ENCODE measurements at regions not wholly inside any gene's neighbourhood (a gene's known extent, or its start where the extent isn't known, plus 50 kb on each side); places are given as distances from the start of the nearest gene placed in this dataset.
"Not testable (repeated sequence)": the region's sequence is repeated elsewhere in the genome, so short reads cannot be mapped to it uniquely, and the experiment has no call there.

DNA sequence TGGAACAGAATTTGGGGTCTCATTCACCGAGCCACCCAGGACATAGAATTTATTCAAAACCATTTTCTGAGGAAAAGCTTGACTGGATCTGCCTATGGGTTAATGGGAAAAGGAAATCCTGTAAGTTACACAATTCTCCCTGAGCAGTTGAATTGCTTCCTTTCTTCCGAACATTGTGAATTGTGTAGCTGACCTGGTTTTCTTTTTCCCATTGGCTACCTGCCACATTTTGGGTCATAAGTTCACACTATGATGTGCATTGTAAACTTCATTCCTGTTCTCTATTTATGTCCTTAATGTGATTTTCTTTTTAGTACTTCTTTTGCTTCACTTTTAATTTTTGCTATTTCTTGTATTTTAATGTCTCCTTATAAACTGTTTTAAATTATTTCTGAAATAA lies 386.0 kb upstream of the LRRC3B start:
- no peaks in the 10 kb centered on the region for H3K79me2 ChIP-seq (ENCODE audit: control insufficient read depth, insufficient read depth, low read length)
- H2BK15ac ChIP-seq (replicated peaks; ENCODE audit: low read depth) = no peak overlapping the region
- no peak overlapping the region for H3K27ac ChIP-seq (ENCODE audit: low read depth, low read length)
- no peaks in the 10 kb centered on the region for H3K4me1 ChIP-seq (ENCODE audit: control insufficient read depth, low read depth, low read length)
- H2BK120ac ChIP-seq (ENCODE audit: low read depth, low read length) = no peak overlapping the region
- no peak overlapping the region for H2AK5ac ChIP-seq (ENCODE audit: low read length)
- no peaks in the 10 kb centered on the region for H3K27me3 ChIP-seq (ENCODE audit: insufficient read depth, low read length, poor library complexity)
- H3K4ac ChIP-seq (ENCODE audit: low read depth, low read length) = no peak overlapping the region
- WGBS (ENCODE audit: extremely low coverage, insufficient coverage, low lambda C conversion rate) = no CpG with 5 or more reads among the region's 2 CpGs
- no peaks in the 10 kb centered on the region for H3K79me1 ChIP-seq (ENCODE audit: low read length)
- no peak overlapping the region for H2BK5ac ChIP-seq (ENCODE audit: low read length)
- H3K56ac ChIP-seq (ENCODE audit: low read length) = no peak overlapping the region
- no peak overlapping the region for H3K23ac ChIP-seq (ENCODE audit: low read length)
- H3K4me3 ChIP-seq (ENCODE audit: low read length) = no peak overlapping the region
- DNase-seq = no peak
- H3K4me2 ChIP-seq (ENCODE audit: low read length) = no peak overlapping the region
- H4K8ac ChIP-seq (ENCODE audit: low read depth, low read length) = no peak overlapping the region
- no peak overlapping the region for H4K5ac ChIP-seq (ENCODE audit: low read length)
- no peaks in the 10 kb centered on the region for H3K36me3 ChIP-seq (ENCODE audit: control insufficient read depth, insufficient read depth, low read length)
- no peak overlapping the region for H3K18ac ChIP-seq (ENCODE audit: low read length)
- H3K9ac ChIP-seq (ENCODE audit: low read length) = no peak overlapping the region

DNA sequence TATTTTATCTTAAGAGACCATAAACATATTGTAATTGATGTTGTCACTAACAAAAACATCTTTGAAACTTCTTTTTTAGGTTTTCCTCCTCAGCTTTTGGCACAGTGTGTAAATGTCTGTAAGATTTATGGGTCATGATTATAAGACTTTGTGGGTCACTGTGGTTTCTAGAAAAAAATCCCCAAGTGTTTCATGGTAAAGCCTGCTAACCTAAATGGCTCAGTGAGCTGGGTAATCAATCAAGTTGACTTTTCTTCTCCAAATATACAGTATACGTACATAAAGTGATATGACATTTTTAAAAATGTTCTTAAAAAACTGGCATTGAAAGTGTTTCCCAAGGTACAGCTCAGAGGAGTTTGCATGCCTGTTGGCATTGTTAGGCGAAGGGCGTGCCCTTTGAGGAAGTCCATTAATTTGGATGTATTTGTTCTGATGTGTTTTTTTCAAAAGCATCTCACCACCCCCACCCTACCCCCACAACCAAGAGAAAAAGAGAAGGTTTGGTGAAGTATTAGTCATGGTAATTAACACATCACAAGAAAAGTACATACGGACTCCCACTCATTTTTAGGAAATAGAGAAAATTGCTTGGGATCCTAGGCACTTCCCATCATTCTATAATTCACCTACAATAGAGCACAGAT lies 385.4 kb upstream of the LRRC3B start:
- Histone ChIP-seq H3K4ac (ENCODE audit: low read depth, low read length) (no peak overlapping the region), H3K27ac (ENCODE audit: low read depth, low read length) (no peak overlapping the region), H3K4me2 (ENCODE audit: low read length) (no peak overlapping the region), H2AK5ac (ENCODE audit: low read length) (no peak overlapping the region), H3K4me1 (ENCODE audit: control insufficient read depth, low read depth, low read length) (no peaks in the 10 kb centered on the region), H2BK5ac (ENCODE audit: low read length) (no peak overlapping the region), H2BK120ac (ENCODE audit: low read depth, low read length) (no peak overlapping the region), H4K5ac (ENCODE audit: low read length) (no peak overlapping the region), H3K4me3 (ENCODE audit: low read length) (no peak overlapping the region), H3K27me3 (ENCODE audit: insufficient read depth, low read length, poor library complexity) (no peaks in the 10 kb centered on the region), H3K56ac (ENCODE audit: low read length) (no peak overlapping the region), H3K9ac (ENCODE audit: low read length) (no peak overlapping the region), H3K79me2 (ENCODE audit: control insufficient read depth, insufficient read depth, low read length) (no peaks in the 10 kb centered on the region), H3K23ac (ENCODE audit: low read length) (no peak overlapping the region), H3K36me3 (ENCODE audit: control insufficient read depth, insufficient read depth, low read length) (no peaks in the 10 kb centered on the region), H3K18ac (ENCODE audit: low read length) (no peak overlapping the region), H2BK15ac (replicated peaks; ENCODE audit: low read depth) (no peak overlapping the region), H3K79me1 (ENCODE audit: low read length) (no peaks in the 10 kb centered on the region), H4K8ac (ENCODE audit: low read depth, low read length) (no peak overlapping the region)
- DNase-seq = no peak
- WGBS (ENCODE audit: extremely low coverage, insufficient coverage, low lambda C conversion rate) = no CpG with 5 or more reads among the region's 4 CpGs

DNA sequence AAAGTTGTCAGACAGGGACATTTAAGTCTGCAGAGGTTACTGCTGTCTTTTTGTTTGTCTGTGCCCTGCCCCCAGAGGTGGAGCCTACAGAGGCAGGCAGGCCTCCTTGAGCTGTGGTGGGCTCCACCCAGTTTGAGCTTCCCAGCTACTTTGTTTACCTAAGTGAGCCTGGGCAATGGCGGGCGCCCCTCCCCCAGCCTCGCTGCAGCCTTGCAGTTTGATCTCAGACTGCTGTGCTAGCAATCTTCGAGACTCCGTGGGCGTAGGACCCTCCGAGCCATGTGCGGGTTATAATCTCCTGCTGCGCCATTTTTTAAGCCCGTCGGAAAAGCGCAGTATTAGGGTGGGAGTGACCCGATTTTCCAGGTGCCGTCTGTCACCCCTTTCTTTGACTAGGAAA lies 378.0 kb upstream of the LRRC3B start:
- not testable (repeated sequence) for H3K18ac ChIP-seq (ENCODE audit: low read length); H3K4ac ChIP-seq (ENCODE audit: low read depth, low read length); H3K4me2 ChIP-seq (ENCODE audit: low read length); H3K79me2 ChIP-seq (ENCODE audit: control insufficient read depth, insufficient read depth, low read length); H4K8ac ChIP-seq (ENCODE audit: low read depth, low read length); H3K23ac ChIP-seq (ENCODE audit: low read length); H3K36me3 ChIP-seq (ENCODE audit: control insufficient read depth, insufficient read depth, low read length); H3K27me3 ChIP-seq (ENCODE audit: insufficient read depth, low read length, poor library complexity); H3K9ac ChIP-seq (ENCODE audit: low read length); H3K79me1 ChIP-seq (ENCODE audit: low read length); H3K56ac ChIP-seq (ENCODE audit: low read length); H2BK15ac ChIP-seq (replicated peaks; ENCODE audit: low read depth); DNase-seq; H4K5ac ChIP-seq (ENCODE audit: low read length); H2BK120ac ChIP-seq (ENCODE audit: low read depth, low read length); H3K27ac ChIP-seq (ENCODE audit: low read depth, low read length); H3K4me1 ChIP-seq (ENCODE audit: control insufficient read depth, low read depth, low read length); H2AK5ac ChIP-seq (ENCODE audit: low read length); H3K4me3 ChIP-seq (ENCODE audit: low read length); H2BK5ac ChIP-seq (ENCODE audit: low read length)
- WGBS (ENCODE audit: extremely low coverage, insufficient coverage, low lambda C conversion rate) = no CpG with 5 or more reads among the region's 14 CpGs

DNA sequence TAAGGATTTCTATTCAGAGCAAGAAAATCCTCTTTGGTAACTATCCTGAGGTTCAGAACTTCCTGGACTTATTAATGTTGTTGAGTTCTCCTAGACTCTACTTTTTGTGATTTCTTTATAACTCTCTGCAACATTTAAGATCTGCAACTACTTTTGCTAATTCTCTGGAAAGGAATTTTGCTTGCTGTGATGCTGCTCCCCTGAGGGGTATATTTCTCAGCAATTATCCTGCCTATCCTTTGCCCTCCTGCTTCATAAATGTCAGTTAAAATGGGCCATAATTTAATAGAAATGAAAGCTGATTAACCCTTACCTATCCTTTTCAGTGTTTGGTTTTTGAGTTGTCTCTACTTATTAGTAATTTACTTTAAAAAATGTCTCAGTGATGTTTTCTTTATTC lies 377.3 kb upstream of the LRRC3B start:
- Histone ChIP-seq H3K4me2 (ENCODE audit: low read length) (no peak overlapping the region), H3K27me3 (ENCODE audit: insufficient read depth, low read length, poor library complexity) (no peaks in the 10 kb centered on the region), H2BK5ac (ENCODE audit: low read length) (no peak overlapping the region), H3K18ac (ENCODE audit: low read length) (no peak overlapping the region), H3K79me2 (ENCODE audit: control insufficient read depth, insufficient read depth, low read length) (no peaks in the 10 kb centered on the region), H2AK5ac (ENCODE audit: low read length) (no peak overlapping the region), H3K56ac (ENCODE audit: low read length) (no peak overlapping the region), H4K5ac (ENCODE audit: low read length) (no peak overlapping the region), H3K4me1 (ENCODE audit: control insufficient read depth, low read depth, low read length) (no peaks in the 10 kb centered on the region), H3K9ac (ENCODE audit: low read length) (no peak overlapping the region), H3K36me3 (ENCODE audit: control insufficient read depth, insufficient read depth, low read length) (no peaks in the 10 kb centered on the region), H3K4me3 (ENCODE audit: low read length) (no peak overlapping the region), H3K79me1 (ENCODE audit: low read length) (no peaks in the 10 kb centered on the region), H3K4ac (ENCODE audit: low read depth, low read length) (no peak overlapping the region), H2BK120ac (ENCODE audit: low read depth, low read length) (no peak overlapping the region), H3K23ac (ENCODE audit: low read length) (no peak overlapping the region), H4K8ac (ENCODE audit: low read depth, low read length) (no peak overlapping the region), H3K27ac (ENCODE audit: low read depth, low read length) (no peak overlapping the region), H2BK15ac (replicated peaks; ENCODE audit: low read depth) (no peak overlapping the region)
- no peak for DNase-seq

DNA sequence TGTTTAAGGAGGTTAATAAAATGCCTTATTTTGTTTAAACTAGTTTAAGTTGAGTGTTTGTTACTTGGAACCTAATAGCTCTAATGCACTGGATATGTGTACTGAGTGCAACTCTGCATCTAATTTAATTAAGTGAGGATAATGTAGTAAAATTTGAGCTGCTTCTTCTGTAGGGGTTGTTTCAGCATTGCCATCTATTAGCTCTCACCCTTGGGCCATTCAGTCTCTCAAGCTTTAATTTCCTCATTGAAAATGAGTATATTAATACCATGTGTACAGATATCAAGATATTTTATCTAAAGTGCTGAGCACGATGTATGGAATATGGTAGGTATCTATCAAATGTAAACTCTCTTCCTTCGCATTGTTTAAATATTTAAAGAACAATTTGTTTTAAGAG lies 375.7 kb upstream of the LRRC3B start:
- DNase-seq = no peak
- H3K79me1 ChIP-seq (ENCODE audit: low read length) = no peaks in the 10 kb centered on the region
- H2BK120ac ChIP-seq (ENCODE audit: low read depth, low read length) = no peak overlapping the region
- H2AK5ac ChIP-seq (ENCODE audit: low read length) = no peak overlapping the region
- no peak overlapping the region for H4K5ac ChIP-seq (ENCODE audit: low read length)
- H3K56ac ChIP-seq (ENCODE audit: low read length) = no peak overlapping the region
- no peak overlapping the region for H4K8ac ChIP-seq (ENCODE audit: low read depth, low read length)
- H3K27me3 ChIP-seq (ENCODE audit: insufficient read depth, low read length, poor library complexity) = no peaks in the 10 kb centered on the region
- no peak overlapping the region for H2BK15ac ChIP-seq (replicated peaks; ENCODE audit: low read depth)
- H3K79me2 ChIP-seq (ENCODE audit: control insufficient read depth, insufficient read depth, low read length) = no peaks in the 10 kb centered on the region
- WGBS (ENCODE audit: extremely low coverage, insufficient coverage, low lambda C conversion rate) = no CpG with 5 or more reads among the region's 2 CpGs
- H3K36me3 ChIP-seq (ENCODE audit: control insufficient read depth, insufficient read depth, low read length) = no peaks in the 10 kb centered on the region
- no peak overlapping the region for H3K27ac ChIP-seq (ENCODE audit: low read depth, low read length)
- no peak overlapping the region for H3K18ac ChIP-seq (ENCODE audit: low read length)
- H3K4ac ChIP-seq (ENCODE audit: low read depth, low read length) = no peak overlapping the region
- no peak overlapping the region for H2BK5ac ChIP-seq (ENCODE audit: low read length)
- no peaks in the 10 kb centered on the region for H3K4me1 ChIP-seq (ENCODE audit: control insufficient read depth, low read depth, low read length)
- no peak overlapping the region for H3K9ac ChIP-seq (ENCODE audit: low read length)
- no peak overlapping the region for H3K23ac ChIP-seq (ENCODE audit: low read length)
- H3K4me3 ChIP-seq (ENCODE audit: low read length) = no peak overlapping the region
- no peak overlapping the region for H3K4me2 ChIP-seq (ENCODE audit: low read length)

DNA sequence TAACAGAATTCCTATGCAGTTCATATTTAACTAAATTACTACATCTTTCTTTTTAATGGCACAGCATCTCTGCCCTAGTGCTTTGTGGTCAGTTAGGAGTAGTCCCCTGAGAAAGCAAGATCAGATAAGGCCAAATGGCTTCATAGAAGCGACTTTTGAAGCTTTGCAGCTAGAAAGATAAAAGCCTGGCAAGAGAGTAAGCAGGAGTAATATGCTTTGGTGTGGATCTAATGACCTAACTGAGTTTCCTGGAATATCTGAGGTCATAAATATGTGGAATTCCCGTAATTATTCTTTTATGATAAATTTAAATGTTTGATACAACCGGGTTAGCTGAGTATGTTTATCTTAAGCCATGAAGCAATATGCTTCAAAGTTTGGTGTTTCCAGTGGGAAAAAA lies 374.9 kb upstream of the LRRC3B start:
- peak; percentile 29 for DNase-seq
- Histone ChIP-seq H3K23ac (ENCODE audit: low read length) (no peak overlapping the region), H3K56ac (ENCODE audit: low read length) (no peak overlapping the region), H3K79me1 (ENCODE audit: low read length) (no peaks in the 10 kb centered on the region), H3K4me2 (ENCODE audit: low read length) (no peak overlapping the region), H3K36me3 (ENCODE audit: control insufficient read depth, insufficient read depth, low read length) (no peaks in the 10 kb centered on the region), H3K79me2 (ENCODE audit: control insufficient read depth, insufficient read depth, low read length) (no peaks in the 10 kb centered on the region), H3K27ac (ENCODE audit: low read depth, low read length) (no peak overlapping the region), H3K9ac (ENCODE audit: low read length) (no peak overlapping the region), H3K4ac (ENCODE audit: low read depth, low read length) (no peak overlapping the region), H2BK120ac (ENCODE audit: low read depth, low read length) (no peak overlapping the region), H3K18ac (ENCODE audit: low read length) (no peak overlapping the region), H3K27me3 (ENCODE audit: insufficient read depth, low read length, poor library complexity) (no peaks in the 10 kb centered on the region), H4K5ac (ENCODE audit: low read length) (no peak overlapping the region), H2BK5ac (ENCODE audit: low read length) (no peak overlapping the region), H2BK15ac (replicated peaks; ENCODE audit: low read depth) (no peak overlapping the region), H4K8ac (ENCODE audit: low read depth, low read length) (no peak overlapping the region), H2AK5ac (ENCODE audit: low read length) (no peak overlapping the region), H3K4me1 (ENCODE audit: control insufficient read depth, low read depth, low read length) (no peaks in the 10 kb centered on the region), H3K4me3 (ENCODE audit: low read length) (no peak overlapping the region)
- no CpG with 5 or more reads among the region's 3 CpGs for WGBS (ENCODE audit: extremely low coverage, insufficient coverage, low lambda C conversion rate)

Measured in mesendoderm (in vitro differentiated cells).